ENCODE measurements at regions not wholly inside any gene's neighbourhood (a gene's known extent, or its start where the extent isn't known, plus 50 kb on each side); places are given as distances from the start of the nearest gene placed in this dataset.
"Not testable (repeated sequence)": the region's sequence is repeated elsewhere in the genome, so short reads cannot be mapped to it uniquely, and the experiment has no call there.

GRCh38 chr17:20387549-20387948 lies 79.8 kb downstream of the LGALS9B start:
- DNase-seq = not testable (repeated sequence)

GRCh38 chr17:20381358-20382300 lies 85.7 kb downstream of the LGALS9B start:
- DNase-seq = peak; percentile 42

- DNase-seq = peak; percentile 65
Measured at GRCh38 chr17:20380625-20381024, 86.7 kb downstream of the LGALS9B start.

- peak; percentile 52 for DNase-seq
Measured at GRCh38 chr17:20379251-20379650, 88.1 kb downstream of the LGALS9B start.

GRCh38 chr17:20376642-20377041 lies 90.7 kb downstream of the LGALS9B start:
- DNase-seq = peak; percentile 8

- not testable (repeated sequence) for DNase-seq
Measured at GRCh38 chr17:20375745-20376144, 91.6 kb downstream of the LGALS9B start.
